ENCODE measurements at regions not wholly inside any gene's neighbourhood (a gene's known extent, or its start where the extent isn't known, plus 50 kb on each side); places are given as distances from the start of the nearest gene placed in this dataset.

DNA sequence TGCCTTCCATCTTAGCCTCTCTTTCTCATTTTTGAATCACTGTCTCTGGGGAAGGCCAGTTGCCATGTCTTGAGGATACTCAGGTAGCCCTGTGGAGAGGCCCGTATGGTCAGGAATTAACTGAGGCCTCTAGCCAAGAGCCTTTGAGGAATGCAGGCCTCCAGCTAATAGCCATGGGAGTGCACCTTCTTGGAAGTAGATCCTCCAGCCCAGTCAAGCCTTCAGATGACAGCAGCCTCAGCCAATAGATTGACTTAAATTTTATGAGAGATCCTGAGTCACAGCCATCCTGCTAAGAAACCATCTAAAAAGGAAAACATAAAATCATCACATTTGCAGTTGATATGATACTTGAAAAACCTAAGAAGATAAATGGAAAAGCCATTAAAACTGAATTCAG is 112.5 kb upstream of the BNIP2 start:
- no peaks in the 10 kb centered on the region for H3K36me3 ChIP-seq (replicated peaks)
- DNase-seq, result no peak
- H3K27ac ChIP-seq, result no peak overlapping the region
- in situ Hi-C loops (cut with HindIII; ENCODE audit: low pct_ligation_motif_present, low sequenced_read_pairs), result no loop called here
- no peaks in the 10 kb centered on the region for H3K27me3 ChIP-seq (replicated peaks)
- TF ChIP-seq, protein P1, sequence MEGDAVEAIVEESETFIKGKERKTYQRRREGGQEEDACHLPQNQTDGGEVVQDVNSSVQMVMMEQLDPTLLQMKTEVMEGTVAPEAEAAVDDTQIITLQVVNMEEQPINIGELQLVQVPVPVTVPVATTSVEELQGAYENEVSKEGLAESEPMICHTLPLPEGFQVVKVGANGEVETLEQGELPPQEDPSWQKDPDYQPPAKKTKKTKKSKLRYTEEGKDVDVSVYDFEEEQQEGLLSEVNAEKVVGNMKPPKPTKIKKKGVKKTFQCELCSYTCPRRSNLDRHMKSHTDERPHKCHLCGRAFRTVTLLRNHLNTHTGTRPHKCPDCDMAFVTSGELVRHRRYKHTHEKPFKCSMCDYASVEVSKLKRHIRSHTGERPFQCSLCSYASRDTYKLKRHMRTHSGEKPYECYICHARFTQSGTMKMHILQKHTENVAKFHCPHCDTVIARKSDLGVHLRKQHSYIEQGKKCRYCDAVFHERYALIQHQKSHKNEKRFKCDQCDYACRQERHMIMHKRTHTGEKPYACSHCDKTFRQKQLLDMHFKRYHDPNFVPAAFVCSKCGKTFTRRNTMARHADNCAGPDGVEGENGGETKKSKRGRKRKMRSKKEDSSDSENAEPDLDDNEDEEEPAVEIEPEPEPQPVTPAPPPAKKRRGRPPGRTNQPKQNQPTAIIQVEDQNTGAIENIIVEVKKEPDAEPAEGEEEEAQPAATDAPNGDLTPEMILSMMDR (IDR thresholded peaks at IDR 0.05; ENCODE audit: low read depth, low read length, missing control alignments), result no peak
- no peak overlapping the region for H3K4me3 ChIP-seq (ENCODE audit: low read depth, low read length)

DNA sequence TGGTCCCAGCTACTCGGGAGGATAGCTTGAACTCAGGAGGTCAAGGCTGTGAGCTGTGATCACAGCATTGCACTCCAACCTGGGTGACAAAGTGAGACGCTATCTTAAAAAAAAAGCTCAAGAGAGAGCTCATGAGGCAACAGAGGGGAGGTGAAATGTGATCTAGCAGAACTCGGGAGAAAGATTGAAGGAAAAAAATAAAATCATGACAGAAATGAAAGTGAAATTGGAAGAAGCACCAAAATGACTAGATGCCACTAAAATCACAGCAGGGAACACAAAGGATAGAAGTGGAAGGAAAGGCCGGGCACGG is 109.4 kb upstream of the BNIP2 start:
- Histone ChIP-seq H3K27me3 (replicated peaks) (peaks cover 2% of the 10 kb centered on the region), H3K4me3 (ENCODE audit: low read depth, low read length) (no peak overlapping the region), H3K36me3 (replicated peaks) (no peaks in the 10 kb centered on the region), H3K27ac (no peak overlapping the region)
- in situ Hi-C loops (cut with HindIII; ENCODE audit: low pct_ligation_motif_present, low sequenced_read_pairs), result no loop called here
- DNase-seq, result no peak
- TF ChIP-seq, protein P1 (IDR thresholded peaks at IDR 0.05; ENCODE audit: low read depth, low read length, missing control alignments), result no peak

DNA sequence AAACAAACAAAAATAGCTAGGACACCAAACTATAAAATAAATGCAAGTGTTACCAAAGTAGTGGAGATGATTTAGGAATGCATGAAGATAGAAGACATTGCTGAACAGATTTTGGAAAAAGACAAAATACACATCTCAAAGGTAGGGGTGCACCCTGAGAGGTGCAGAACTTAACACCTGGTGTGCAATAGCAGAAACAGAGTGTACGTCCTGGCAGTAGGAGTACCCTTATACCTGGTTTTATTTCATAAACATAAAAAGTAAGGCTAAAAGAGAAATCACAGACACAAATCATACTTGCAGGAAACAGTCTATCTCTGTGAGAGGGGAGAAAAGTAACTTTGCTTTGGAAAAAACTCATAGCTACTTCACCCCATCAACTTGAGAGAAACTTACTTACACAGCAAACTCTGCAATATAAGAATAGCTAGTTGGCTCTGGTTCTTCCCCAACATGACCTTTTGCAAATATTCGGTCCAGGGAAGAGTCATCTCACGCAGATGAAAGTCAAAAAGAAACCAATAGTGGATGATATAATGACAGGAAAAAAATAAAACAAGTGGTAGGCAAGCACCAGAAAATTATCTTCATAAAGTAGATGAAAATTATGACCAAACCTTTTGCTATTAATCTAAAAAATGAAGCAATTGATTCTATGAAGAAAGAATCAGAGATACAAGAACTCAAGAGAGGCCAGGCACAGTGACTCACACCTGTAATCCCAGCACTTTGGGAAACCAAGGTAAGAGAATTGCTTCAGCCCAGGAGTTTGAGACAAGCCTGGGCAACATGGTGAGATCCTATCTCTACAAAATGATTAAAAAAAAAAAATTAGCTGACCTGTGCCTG is 108.9 kb upstream of the BNIP2 start:
- in situ Hi-C loops (cut with HindIII; ENCODE audit: low pct_ligation_motif_present, low sequenced_read_pairs), result no loop called here
- Histone ChIP-seq H3K4me3 (ENCODE audit: low read depth, low read length) (no peak overlapping the region), H3K36me3 (replicated peaks) (no peaks in the 10 kb centered on the region), H3K27me3 (replicated peaks) (peaks cover 2% of the 10 kb centered on the region), H3K27ac (no peak overlapping the region)
- DNase-seq, result no peak
- TF ChIP-seq, protein P1 (IDR thresholded peaks at IDR 0.05; ENCODE audit: low read depth, low read length, missing control alignments), result no peak

DNA sequence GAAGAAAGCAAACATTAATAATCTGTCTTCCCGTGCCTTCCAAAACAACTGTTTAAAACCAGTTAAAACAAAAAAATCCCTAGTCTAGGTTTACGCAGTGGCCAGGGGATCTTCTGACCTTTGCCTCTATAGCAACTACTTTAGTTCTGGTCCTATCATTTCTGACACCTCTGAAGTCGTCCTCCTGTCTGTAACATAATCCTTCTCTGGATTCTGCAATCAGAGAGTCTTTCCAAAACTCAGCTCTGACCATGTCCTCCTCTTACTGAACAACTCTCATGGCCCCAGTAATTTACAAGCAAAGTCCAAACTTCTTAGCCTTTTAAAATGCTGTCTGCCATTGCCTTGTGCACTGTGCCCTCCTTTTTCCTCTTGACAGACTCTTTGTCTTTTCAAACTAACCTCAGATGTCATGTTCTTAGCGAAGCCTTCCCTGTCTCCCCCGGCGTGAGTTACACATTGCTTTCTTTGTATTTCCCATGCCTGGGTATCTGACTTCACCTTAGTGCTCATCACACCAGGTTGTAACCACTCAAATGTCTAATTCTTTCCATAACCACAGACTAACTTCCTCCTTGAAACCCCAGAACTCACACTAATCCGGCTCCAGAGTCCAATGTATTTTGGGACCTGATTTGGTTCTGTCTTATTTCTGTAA is 105.2 kb upstream of the BNIP2 start:
- no peak overlapping the region for H3K27ac ChIP-seq
- H3K27me3 ChIP-seq (replicated peaks), result peaks cover 2% of the 10 kb centered on the region
- H3K4me3 ChIP-seq (ENCODE audit: low read depth, low read length), result no peak overlapping the region
- TF ChIP-seq, protein P1 (IDR thresholded peaks at IDR 0.05; ENCODE audit: low read depth, low read length, missing control alignments), result no peak
- no peaks in the 10 kb centered on the region for H3K36me3 ChIP-seq (replicated peaks)
- no peak for DNase-seq
- in situ Hi-C loops (cut with HindIII; ENCODE audit: low pct_ligation_motif_present, low sequenced_read_pairs), result no loop called here

DNA sequence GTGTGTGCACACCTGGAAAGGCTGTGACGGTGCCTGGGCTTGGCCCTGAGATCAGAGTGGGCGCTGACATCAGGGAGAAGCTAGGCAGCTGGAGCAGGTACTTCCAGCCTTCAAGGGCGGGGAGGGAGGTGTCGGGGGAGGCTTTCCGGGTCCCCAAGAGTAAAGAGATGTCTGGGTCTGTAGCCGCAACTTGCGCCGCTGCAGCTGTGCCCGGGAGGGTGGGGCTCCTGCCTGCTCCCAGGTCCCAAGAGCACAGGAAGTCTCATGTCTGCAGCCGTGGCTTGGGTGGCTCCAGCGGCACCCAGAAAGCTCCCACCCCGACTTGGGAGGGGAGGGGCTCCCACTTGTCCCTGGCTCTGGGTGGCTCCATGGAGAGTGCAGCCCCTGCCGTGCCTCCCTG is 103.2 kb upstream of the BNIP2 start:
- TF ChIP-seq, protein P1 (IDR thresholded peaks at IDR 0.05; ENCODE audit: low read depth, low read length, missing control alignments), result no peak
- no peak overlapping the region for H3K4me3 ChIP-seq (ENCODE audit: low read depth, low read length)
- H3K36me3 ChIP-seq (replicated peaks), result no peaks in the 10 kb centered on the region
- in situ Hi-C loops (cut with HindIII; ENCODE audit: low pct_ligation_motif_present, low sequenced_read_pairs), result no loop called here
- no peak for DNase-seq
- peaks cover 2% of the 10 kb centered on the region for H3K27me3 ChIP-seq (replicated peaks)
- no peak overlapping the region for H3K27ac ChIP-seq
